HepG2 (cell line): ENCODE measurements at regions not wholly inside any gene's neighbourhood (a gene's known extent, or its start where the extent isn't known, plus 50 kb on each side); places are given as distances from the start of the nearest gene placed in this dataset.

ENCODE experiments used
- CTCF ChIP-seq: sonication (generic); formaldehyde crosslinking; IDR thresholded peaks from 2 replicates; pipeline ENCODE4 v1.5.0; 2020; ENCODE audit warnings: mild to moderate bottlenecking, missing genetic modification reagents, moderate library complexity
- EHMT2 ChIP-seq: fragments of 200-600 bp; sonication (generic); IDR thresholded peaks from 2 replicates; pipeline ENCODE4 v1.7.0; 2017; ENCODE audit warnings: antibody characterized with exemption, low read depth, low read length, borderline replicate concordance
- HNRNPK ChIP-seq: fragments of 200-400 bp; formaldehyde crosslinking; IDR thresholded peaks from 2 replicates; pipeline ENCODE4 v1.6.1; 2018; ENCODE audit warnings: low read length, low read depth, moderate library complexity, mild to moderate bottlenecking; ENCODE audit not compliant: poor library complexity, severe bottlenecking
- MAFG ChIP-seq: sonication (generic); formaldehyde crosslinking; IDR thresholded peaks from 2 replicates; pipeline ENCODE4 v1.5.1; 2020; ENCODE audit warnings: mild to moderate bottlenecking, missing genetic modification reagents
- NFATC3 ChIP-seq: sonication (generic); formaldehyde crosslinking; IDR thresholded peaks from 2 replicates; pipeline ENCODE4 v1.5.1; 2020; ENCODE audit warnings: mild to moderate bottlenecking, missing genetic modification reagents
- POLR2AphosphoS2 ChIP-seq: IDR thresholded peaks from 2 replicates; pipeline ENCODE4 v1.6.1; 2011; ENCODE audit warnings: low read depth, low read length, improper control_type of control experiment
- ZKSCAN5 ChIP-seq: sonication (generic); formaldehyde crosslinking; IDR thresholded peaks from 2 replicates; pipeline ENCODE4 v1.5.1; 2020; ENCODE audit warnings: mild to moderate bottlenecking, missing genetic modification reagents
- ZNF431 ChIP-seq: sonication (generic); formaldehyde crosslinking; IDR thresholded peaks from 2 replicates; pipeline ENCODE4 v1.9.0; 2022; ENCODE audit warnings: missing genetic modification reagents, low read depth, mild to moderate bottlenecking, borderline replicate concordance
- ZNF883 ChIP-seq: sonication (generic); formaldehyde crosslinking; IDR thresholded peaks from 2 replicates; pipeline ENCODE4 v1.5.1; 2020; ENCODE audit warnings: mild to moderate bottlenecking, missing genetic modification reagents; ENCODE audit errors: not compliant biosample characterization
- ZSCAN20 ChIP-seq: sonication (generic); formaldehyde crosslinking; IDR thresholded peaks from 2 replicates; pipeline ENCODE4 v1.4.0; 2020; ENCODE audit warnings: missing genetic modification reagents, mild to moderate bottlenecking, borderline replicate concordance

GRCh38 chr11:33988586-33989370, 62.8 kb upstream of the CAPRIN1 start:
- no peak for TF ChIP-seq ZNF883 (CRISPR knock-in tag)
- TF ChIP-seq NFATC3 (CRISPR knock-in tag), result no peak
- no peak for TF ChIP-seq POLR2AphosphoS2
- TF ChIP-seq CTCF (CRISPR knock-in tag), result no peak
- TF ChIP-seq ZKSCAN5 (CRISPR knock-in tag), result no peak
- peak; percentile 74; the same call in 1 of the 2 replicates for TF ChIP-seq ZNF431 (CRISPR knock-in tag)
- TF ChIP-seq EHMT2, result no peak
- no peak for TF ChIP-seq MAFG
- no peak for TF ChIP-seq ZSCAN20 (CRISPR knock-in tag)
- TF ChIP-seq HNRNPK, result no peak
